Hepatocyte (in vitro differentiated cells): ENCODE measurements at regions not wholly inside any gene's neighbourhood (a gene's known extent, or its start where the extent isn't known, plus 50 kb on each side); places are given as distances from the start of the nearest gene placed in this dataset.

ENCODE experiments used
- CTCF ChIP-seq: fragments of 200-600 bp; sonication (generic); IDR thresholded peaks from 2 replicates; pipeline ENCODE4 v1.5.1; 2016; ENCODE audit warnings: antibody characterized with exemption, mild to moderate bottlenecking; ENCODE audit not compliant: poor library complexity
- EZH2 ChIP-seq: fragments of 200-600 bp; sonication (generic); IDR thresholded peaks from 2 replicates; pipeline ENCODE4 v1.6.1; 2016; ENCODE audit warnings: antibody characterized with exemption, mild to moderate bottlenecking, borderline replicate concordance
- EZH2phosphoT487 ChIP-seq: fragments of 200-600 bp; sonication (generic); IDR thresholded peaks from one replicate; pipeline ENCODE4 v1.6.1; 2018; ENCODE audit warnings: antibody characterized with exemption, mild to moderate bottlenecking, low read depth, moderate library complexity; ENCODE audit not compliant: unreplicated experiment, severe bottlenecking

GRCh38 chr1:80878343-80878742, 922.4 kb upstream of the ADGRL2 start:
- no peak for TF ChIP-seq CTCF
- TF ChIP-seq EZH2phosphoT487: no peak
- no peak for TF ChIP-seq EZH2
